ENCODE measurements at regions not wholly inside any gene's neighbourhood (a gene's known extent, or its start where the extent isn't known, plus 50 kb on each side); places are given as distances from the start of the nearest gene placed in this dataset.
"Not testable (repeated sequence)": the region's sequence is repeated elsewhere in the genome, so short reads cannot be mapped to it uniquely, and the experiment has no call there.

DNA sequence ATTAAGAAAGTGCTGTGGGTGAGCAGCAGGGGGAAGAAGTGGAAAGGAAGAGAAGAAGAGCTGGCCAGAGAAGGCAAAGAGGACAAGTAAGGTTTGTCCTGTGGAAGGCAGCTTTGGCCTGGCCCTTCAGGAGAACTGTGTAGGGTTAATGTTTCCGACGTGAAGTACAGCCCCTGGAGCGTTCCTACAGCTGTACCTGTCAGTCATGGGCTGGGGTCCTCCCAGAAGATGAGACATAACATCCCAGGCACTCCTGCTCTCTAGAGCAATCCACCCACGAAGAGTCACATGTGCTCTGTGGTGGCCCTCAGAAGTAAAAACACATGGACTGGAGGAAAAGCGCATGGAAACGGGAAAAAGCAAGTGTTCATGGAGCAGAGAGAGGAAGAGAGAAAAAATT, 237.4 kb downstream of the CAAP1 start:
- H3K9me3 Mint-ChIP-seq = no peaks in the 10 kb centered on the region
- POLR2A ChIA-PET = no interaction called here
- H3K27ac ChIP-seq (ENCODE audit: low read length) = no peak overlapping the region
- H3K36me3 Mint-ChIP-seq = no peaks in the 10 kb centered on the region
- no peak overlapping the region for H3K4me3 ChIP-seq (ENCODE audit: control insufficient read depth in 1 of 2, extremely low read depth in 1 of 2, low read length in 1 of 2)
- no peaks in the 10 kb centered on the region for H3K36me3 ChIP-seq (ENCODE audit: control insufficient read depth in 2 of 2, extremely low read depth in 1 of 2, insufficient read depth in 1 of 2, low read length in 1 of 2)
- H3K4me3 Mint-ChIP-seq = no peak overlapping the region
- H3K27me3 ChIP-seq (replicated peaks in 1 of 2; ENCODE audit: control insufficient read depth in 2 of 2, extremely low read depth in 1 of 2, insufficient read depth in 2 of 2, low read length in 1 of 2) = peaks cover 0 to 2% of the 10 kb centered on the region in 2 experiments
- no peaks in the 10 kb centered on the region for H3K4me1 ChIP-seq (ENCODE audit: control insufficient read depth in 1 of 2, extremely low read depth in 1 of 2, insufficient read depth in 2 of 2, low read length in 2 of 2)
- no peak for ATAC-seq (replicated peaks in 1 of 4)
- CTCF ChIA-PET = no interaction called here
- H3K4me1 Mint-ChIP-seq = no peaks in the 10 kb centered on the region
- H3K27ac Mint-ChIP-seq = no peak overlapping the region
- WGBS (ENCODE audit: insufficient coverage) = no CpG with 5 or more reads among the region's 6 CpGs
- H3K27me3 Mint-ChIP-seq = peaks cover 1% of the 10 kb centered on the region in 2 donors
- no peaks in the 10 kb centered on the region for H3K9me3 ChIP-seq
- no peak for DNase-seq

DNA sequence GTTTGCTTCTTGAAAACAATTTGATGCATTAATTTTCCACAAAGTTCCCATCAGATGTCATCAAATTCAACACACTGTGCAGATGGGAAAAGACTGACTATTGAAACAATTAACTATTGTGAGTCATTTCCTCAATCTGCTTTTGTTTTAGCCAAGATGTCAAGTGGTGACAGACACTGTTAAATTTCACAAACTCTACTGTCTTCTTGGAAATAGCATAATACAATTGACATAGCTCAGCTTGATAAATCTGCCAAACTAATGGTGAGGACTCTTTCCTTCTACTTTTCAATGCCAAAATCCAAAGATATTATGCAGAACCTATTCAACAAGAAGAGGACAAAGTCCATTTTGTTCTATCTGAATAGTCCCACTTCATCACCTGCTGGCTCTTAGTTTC, 242.3 kb downstream of the CAAP1 start:
- Mint-ChIP-seq H3K27ac (no peak overlapping the region), H3K4me1 (no peaks in the 10 kb centered on the region), H3K4me3 (no peak overlapping the region), H3K27me3 (peaks cover 1 to 11% of the 10 kb centered on the region in 2 donors), H3K36me3 (no peaks in the 10 kb centered on the region), H3K9me3 (no peaks in the 10 kb centered on the region)
- ATAC-seq (replicated peaks in 1 of 4) = no peak
- no peak for DNase-seq
- CTCF ChIA-PET = no interaction called here
- H3K4me3 ChIP-seq (ENCODE audit: control insufficient read depth in 1 of 2, extremely low read depth in 1 of 2, low read length in 1 of 2) = no peak overlapping the region
- H3K27ac ChIP-seq (ENCODE audit: low read length) = no peak overlapping the region
- no peaks in the 10 kb centered on the region for H3K36me3 ChIP-seq (ENCODE audit: control insufficient read depth in 2 of 2, extremely low read depth in 1 of 2, insufficient read depth in 1 of 2, low read length in 1 of 2)
- H3K27me3 ChIP-seq (replicated peaks in 1 of 2; ENCODE audit: control insufficient read depth in 2 of 2, extremely low read depth in 1 of 2, insufficient read depth in 2 of 2, low read length in 1 of 2) = no peaks in the 10 kb centered on the region
- H3K9me3 ChIP-seq = no peaks in the 10 kb centered on the region
- H3K4me1 ChIP-seq (ENCODE audit: control insufficient read depth in 1 of 2, extremely low read depth in 1 of 2, insufficient read depth in 2 of 2, low read length in 2 of 2) = no peaks in the 10 kb centered on the region
- POLR2A ChIA-PET = interaction anchor here in 1 of 2 donors (0.6 kb wide), 1 partner anchor 40 kb away, joined by 3 read pairs; no protein-coding TSS in a partner anchor

DNA sequence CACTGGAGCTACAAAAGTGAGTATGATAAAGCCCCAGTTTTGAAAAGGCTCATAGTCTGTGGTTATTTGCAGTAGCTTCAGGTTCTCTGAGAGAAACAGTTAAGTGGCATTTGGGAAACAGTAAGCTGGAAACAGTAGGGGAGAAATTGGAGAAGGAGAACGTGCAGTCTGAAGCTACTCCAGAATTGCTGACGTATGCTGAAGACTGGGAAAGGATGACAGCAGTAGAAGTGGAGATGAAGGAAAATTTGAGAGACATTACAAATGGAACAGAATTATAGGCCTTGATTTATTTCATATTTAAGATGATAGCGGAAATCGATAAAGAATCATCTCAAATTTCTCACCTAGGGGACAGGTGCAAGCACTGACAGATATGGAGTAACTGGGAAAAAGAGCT, 248.8 kb downstream of the CAAP1 start:
- Mint-ChIP-seq H3K4me3 (no peak overlapping the region), H3K9me3 (no peaks in the 10 kb centered on the region), H3K36me3 (no peaks in the 10 kb centered on the region), H3K27me3 (peaks cover 0 to 6% of the 10 kb centered on the region in 2 donors), H3K4me1 (no peaks in the 10 kb centered on the region), H3K27ac (no peak overlapping the region)
- no peaks in the 10 kb centered on the region for H3K9me3 ChIP-seq
- no peaks in the 10 kb centered on the region for H3K36me3 ChIP-seq (ENCODE audit: control insufficient read depth in 2 of 2, extremely low read depth in 1 of 2, insufficient read depth in 1 of 2, low read length in 1 of 2)
- ChIA-PET POLR2A (no interaction called here), CTCF (no interaction called here)
- H3K4me3 ChIP-seq (ENCODE audit: control insufficient read depth in 1 of 2, extremely low read depth in 1 of 2, low read length in 1 of 2) = no peak overlapping the region
- no peaks in the 10 kb centered on the region for H3K27me3 ChIP-seq (replicated peaks in 1 of 2; ENCODE audit: control insufficient read depth in 2 of 2, extremely low read depth in 1 of 2, insufficient read depth in 2 of 2, low read length in 1 of 2)
- no peak overlapping the region for H3K27ac ChIP-seq (ENCODE audit: low read length)
- no peak for ATAC-seq (replicated peaks in 1 of 4)
- no peak for DNase-seq
- H3K4me1 ChIP-seq (ENCODE audit: control insufficient read depth in 1 of 2, extremely low read depth in 1 of 2, insufficient read depth in 2 of 2, low read length in 2 of 2) = no peaks in the 10 kb centered on the region
- WGBS (ENCODE audit: insufficient coverage) = 86% methylated on average over 2 of the region's 4 CpGs

DNA sequence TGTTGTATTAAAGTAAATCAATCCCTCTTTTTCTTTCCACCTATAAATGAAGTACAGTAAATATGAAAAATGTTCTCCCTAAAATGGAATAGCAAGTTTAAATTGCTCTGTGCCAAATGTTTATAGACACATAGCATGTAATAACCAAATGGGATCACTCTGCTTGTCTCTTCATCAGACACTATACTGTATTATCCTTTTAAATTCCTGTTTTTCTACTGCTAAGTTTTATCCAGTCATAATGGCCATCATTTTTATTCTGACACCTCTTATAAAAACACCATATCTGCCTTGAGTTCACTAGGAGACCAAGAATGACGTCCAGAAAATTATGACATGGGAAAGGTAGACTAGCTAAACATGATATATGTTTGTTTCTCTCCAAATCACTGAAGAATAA, 252.8 kb downstream of the CAAP1 start:
- Mint-ChIP-seq H3K27me3 (no peaks in the 10 kb centered on the region), H3K4me1 (no peaks in the 10 kb centered on the region), H3K9me3 (peaks cover 0 to 4% (median 0%) of the 10 kb centered on the region in 3 donors), H3K36me3 (no peaks in the 10 kb centered on the region), H3K4me3 (no peak overlapping the region), H3K27ac (no peak overlapping the region)
- ChIA-PET CTCF (no interaction called here), POLR2A (no interaction called here)
- Histone ChIP-seq H3K27me3 (replicated peaks in 1 of 2; ENCODE audit: control insufficient read depth in 2 of 2, extremely low read depth in 1 of 2, insufficient read depth in 2 of 2, low read length in 1 of 2) (no peaks in the 10 kb centered on the region), H3K36me3 (ENCODE audit: control insufficient read depth in 2 of 2, extremely low read depth in 1 of 2, insufficient read depth in 1 of 2, low read length in 1 of 2) (no peaks in the 10 kb centered on the region), H3K27ac (ENCODE audit: low read length) (no peak overlapping the region), H3K9me3 (no peaks in the 10 kb centered on the region), H3K4me1 (ENCODE audit: control insufficient read depth in 1 of 2, extremely low read depth in 1 of 2, insufficient read depth in 2 of 2, low read length in 2 of 2) (no peaks in the 10 kb centered on the region), H3K4me3 (ENCODE audit: control insufficient read depth in 1 of 2, extremely low read depth in 1 of 2, low read length in 1 of 2) (no peak overlapping the region)
- ATAC-seq (replicated peaks in 1 of 4) (no peak), DNase-seq (no peak)
- WGBS (ENCODE audit: insufficient coverage) = no CpG with 5 or more reads among the region's 1 CpG

DNA sequence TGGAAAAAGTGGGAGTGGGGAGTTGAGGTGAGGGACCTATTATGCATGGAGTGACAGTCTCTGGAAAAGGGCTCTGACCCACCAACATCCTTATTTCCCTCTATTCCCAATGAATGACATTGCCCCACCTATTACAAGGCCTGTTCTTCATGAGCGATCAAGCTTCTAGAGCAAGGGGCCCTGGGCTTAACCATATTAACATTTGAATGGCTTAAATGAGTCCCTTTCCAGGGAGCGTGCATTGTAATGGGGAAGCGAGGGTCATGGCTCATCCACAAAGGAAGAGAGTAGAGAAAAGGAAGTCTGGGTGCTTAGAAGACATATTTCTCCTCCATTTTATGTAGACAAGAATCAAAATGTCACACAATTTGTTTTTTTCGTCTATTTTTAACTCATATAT, 255.5 kb downstream of the CAAP1 start:
- no peak overlapping the region for H3K4me3 Mint-ChIP-seq
- no peaks in the 10 kb centered on the region for H3K4me1 Mint-ChIP-seq
- Histone ChIP-seq H3K27ac (ENCODE audit: low read length) (no peak overlapping the region), H3K4me1 (ENCODE audit: control insufficient read depth in 1 of 2, extremely low read depth in 1 of 2, insufficient read depth in 2 of 2, low read length in 2 of 2) (no peaks in the 10 kb centered on the region), H3K36me3 (ENCODE audit: control insufficient read depth in 2 of 2, extremely low read depth in 1 of 2, insufficient read depth in 1 of 2, low read length in 1 of 2) (no peaks in the 10 kb centered on the region), H3K9me3 (no peaks in the 10 kb centered on the region), H3K4me3 (ENCODE audit: control insufficient read depth in 1 of 2, extremely low read depth in 1 of 2, low read length in 1 of 2) (no peak overlapping the region), H3K27me3 (replicated peaks in 1 of 2; ENCODE audit: control insufficient read depth in 2 of 2, extremely low read depth in 1 of 2, insufficient read depth in 2 of 2, low read length in 1 of 2) (no peaks in the 10 kb centered on the region)
- no peak for DNase-seq
- no peak overlapping the region for H3K27ac Mint-ChIP-seq
- WGBS (ENCODE audit: insufficient coverage) = no CpG with 5 or more reads among the region's 4 CpGs
- H3K36me3 Mint-ChIP-seq = no peaks in the 10 kb centered on the region
- no peaks in the 10 kb centered on the region for H3K27me3 Mint-ChIP-seq
- ChIA-PET CTCF (no interaction called here), POLR2A (no interaction called here)
- peaks cover 0 to 11% (median 0%) of the 10 kb centered on the region in 3 donors for H3K9me3 Mint-ChIP-seq
- ATAC-seq (replicated peaks in 1 of 4) = no peak

DNA sequence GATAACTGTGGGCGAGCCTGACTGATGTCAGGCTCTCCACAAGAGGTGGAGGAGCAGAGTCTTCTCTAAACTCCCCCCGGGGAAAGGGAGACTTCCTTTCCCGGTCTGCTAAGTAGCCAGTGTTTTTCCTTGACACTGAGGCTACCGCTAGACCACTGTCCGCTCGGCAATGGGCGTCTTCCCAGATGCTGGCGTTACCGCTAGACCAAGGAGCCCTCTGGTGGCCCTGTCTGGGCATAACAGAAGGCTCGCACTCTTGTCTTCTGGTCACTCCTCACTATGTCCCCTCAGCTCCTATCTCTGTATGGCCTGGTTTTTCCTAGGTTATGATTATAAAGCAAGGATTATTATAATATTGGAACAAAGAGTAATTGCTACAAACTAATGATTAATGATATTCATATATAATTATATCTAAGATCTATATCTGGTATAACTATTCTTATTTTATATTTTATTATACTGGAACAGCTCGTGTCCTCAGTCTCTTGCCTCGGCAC, 278.7 kb downstream of the CAAP1 start:
- H3K4me1 Mint-ChIP-seq; H3K36me3 ChIP-seq (ENCODE audit: control insufficient read depth in 2 of 2, extremely low read depth in 1 of 2, insufficient read depth in 1 of 2, low read length in 1 of 2); H3K9me3 ChIP-seq; H3K27me3 ChIP-seq (replicated peaks in 1 of 2; ENCODE audit: control insufficient read depth in 2 of 2, extremely low read depth in 1 of 2, insufficient read depth in 2 of 2, low read length in 1 of 2); H3K4me1 ChIP-seq (ENCODE audit: control insufficient read depth in 1 of 2, extremely low read depth in 1 of 2, insufficient read depth in 2 of 2, low read length in 2 of 2); H3K36me3 Mint-ChIP-seq; CTCF ChIA-PET; H3K27me3 Mint-ChIP-seq; DNase-seq; H3K4me3 Mint-ChIP-seq; ATAC-seq (replicated peaks in 1 of 4); H3K4me3 ChIP-seq (ENCODE audit: control insufficient read depth in 1 of 2, extremely low read depth in 1 of 2, low read length in 1 of 2); H3K9me3 Mint-ChIP-seq; POLR2A ChIA-PET; H3K27ac ChIP-seq (ENCODE audit: low read length); H3K27ac Mint-ChIP-seq: not testable (repeated sequence)
- 76% methylated on average over 2 of the region's 12 CpGs for WGBS (ENCODE audit: insufficient coverage)

DNA sequence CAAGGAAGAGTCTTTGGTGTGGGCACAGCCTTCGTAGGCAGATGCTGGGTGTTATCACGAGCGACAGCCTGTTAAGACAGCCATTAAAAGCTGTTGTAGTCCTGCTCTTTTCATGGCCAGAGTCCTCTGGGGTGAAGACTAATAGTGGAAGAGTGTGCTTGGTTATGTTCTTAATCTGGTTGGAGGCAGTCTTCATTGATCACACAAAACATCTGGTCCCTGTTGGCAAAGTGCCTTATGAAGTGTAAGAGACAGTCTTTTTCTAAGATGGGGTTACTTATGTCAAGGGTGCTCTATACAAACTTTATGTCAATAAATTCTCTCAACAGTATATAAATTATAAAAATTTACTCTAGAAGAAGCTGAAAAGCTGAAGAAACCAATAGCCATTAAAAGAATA, 280.4 kb downstream of the CAAP1 start:
- Histone ChIP-seq H3K9me3 (no peaks in the 10 kb centered on the region), H3K4me3 (ENCODE audit: control insufficient read depth in 1 of 2, extremely low read depth in 1 of 2, low read length in 1 of 2) (no peak overlapping the region), H3K4me1 (ENCODE audit: control insufficient read depth in 1 of 2, extremely low read depth in 1 of 2, insufficient read depth in 2 of 2, low read length in 2 of 2) (no peaks in the 10 kb centered on the region), H3K36me3 (ENCODE audit: control insufficient read depth in 2 of 2, extremely low read depth in 1 of 2, insufficient read depth in 1 of 2, low read length in 1 of 2) (no peaks in the 10 kb centered on the region), H3K27me3 (replicated peaks in 1 of 2; ENCODE audit: control insufficient read depth in 2 of 2, extremely low read depth in 1 of 2, insufficient read depth in 2 of 2, low read length in 1 of 2) (no peaks in the 10 kb centered on the region), H3K27ac (ENCODE audit: low read length) (no peak overlapping the region)
- WGBS (ENCODE audit: insufficient coverage) = 83% methylated on average over 3 of the region's 3 CpGs
- H3K4me3 Mint-ChIP-seq = no peak overlapping the region
- CTCF ChIA-PET = no interaction called here
- no peak for ATAC-seq (replicated peaks in 1 of 4)
- no peaks in the 10 kb centered on the region for H3K4me1 Mint-ChIP-seq
- no peaks in the 10 kb centered on the region for H3K36me3 Mint-ChIP-seq
- peaks cover 0 to 6% (median 6%) of the 10 kb centered on the region in 3 donors for H3K9me3 Mint-ChIP-seq
- H3K27ac Mint-ChIP-seq = no peak overlapping the region
- H3K27me3 Mint-ChIP-seq = no peaks in the 10 kb centered on the region
- DNase-seq = no peak
- POLR2A ChIA-PET = no interaction called here
